Thyroid gland (tissue), 4 donors: ENCODE measurements at regions not wholly inside any gene's neighbourhood (a gene's known extent, or its start where the extent isn't known, plus 50 kb on each side); places are given as distances from the start of the nearest gene placed in this dataset.

ENCODE experiments used
- POLR2A ChIP-seq, 2 donors: fragments of 450-650 bp; IDR thresholded peaks; one replicate each; pipeline ENCODE4 v1.6.1; 2017; ENCODE audit warnings: antibody characterized with exemption in 2 of 2, mild to moderate bottlenecking in 2 of 2, moderate library complexity in 1 of 2
- TF ChIP-seq, protein P1 (sequence below), 6 experiments: fragments of 200-600 bp in 3 of 6; fragments of 450-650 bp in 3 of 6; sonication (generic) in 3 of 6; IDR thresholded peaks; one replicate each; pipeline ENCODE4 v1.5.1; 2016 to 2019; ENCODE audit warnings: antibody characterized with exemption in 6 of 6, mild to moderate bottlenecking in 2 of 6, inconsistent platforms in 1 of 6, moderate library complexity in 1 of 6

DNA sequence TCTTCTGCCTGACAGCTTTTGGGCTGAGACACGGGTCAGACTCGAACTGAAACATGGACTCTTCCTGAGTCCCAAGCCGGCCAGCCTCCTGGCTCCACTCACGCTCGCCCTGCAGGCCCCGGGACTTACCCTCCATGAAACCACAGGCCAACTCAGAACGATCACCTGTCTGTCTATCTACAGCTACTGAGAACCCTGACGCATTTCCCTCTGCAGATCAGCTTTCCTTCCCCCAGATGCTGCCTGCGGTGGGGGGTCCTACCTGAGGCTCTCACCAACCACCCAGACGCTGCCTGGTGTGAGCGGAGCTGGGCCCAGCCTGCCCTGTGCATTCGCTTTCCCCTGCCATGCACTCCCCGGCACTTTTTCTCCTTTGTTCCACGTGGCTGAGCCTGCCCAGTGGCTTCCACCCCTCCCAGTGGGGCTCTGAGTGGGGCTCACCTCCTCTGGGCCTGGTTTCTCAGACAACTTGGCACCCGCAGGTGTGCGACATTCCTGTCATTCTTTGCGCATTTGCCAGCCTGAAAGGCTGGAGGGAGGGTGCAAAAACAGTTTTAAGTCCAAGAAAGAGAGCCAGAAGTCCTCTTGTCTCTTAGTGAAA lies 60.2 kb downstream of the PLXNA1 start:
- TF ChIP-seq, protein P1, sequence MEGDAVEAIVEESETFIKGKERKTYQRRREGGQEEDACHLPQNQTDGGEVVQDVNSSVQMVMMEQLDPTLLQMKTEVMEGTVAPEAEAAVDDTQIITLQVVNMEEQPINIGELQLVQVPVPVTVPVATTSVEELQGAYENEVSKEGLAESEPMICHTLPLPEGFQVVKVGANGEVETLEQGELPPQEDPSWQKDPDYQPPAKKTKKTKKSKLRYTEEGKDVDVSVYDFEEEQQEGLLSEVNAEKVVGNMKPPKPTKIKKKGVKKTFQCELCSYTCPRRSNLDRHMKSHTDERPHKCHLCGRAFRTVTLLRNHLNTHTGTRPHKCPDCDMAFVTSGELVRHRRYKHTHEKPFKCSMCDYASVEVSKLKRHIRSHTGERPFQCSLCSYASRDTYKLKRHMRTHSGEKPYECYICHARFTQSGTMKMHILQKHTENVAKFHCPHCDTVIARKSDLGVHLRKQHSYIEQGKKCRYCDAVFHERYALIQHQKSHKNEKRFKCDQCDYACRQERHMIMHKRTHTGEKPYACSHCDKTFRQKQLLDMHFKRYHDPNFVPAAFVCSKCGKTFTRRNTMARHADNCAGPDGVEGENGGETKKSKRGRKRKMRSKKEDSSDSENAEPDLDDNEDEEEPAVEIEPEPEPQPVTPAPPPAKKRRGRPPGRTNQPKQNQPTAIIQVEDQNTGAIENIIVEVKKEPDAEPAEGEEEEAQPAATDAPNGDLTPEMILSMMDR (IDR thresholded peaks at IDR 0.05), result no peak
- peak in 1 of 2 donors; percentile 54 for TF ChIP-seq POLR2A (IDR thresholded peaks at IDR 0.05)
